Skeletal muscle tissue (tissue), 3 donors: ENCODE measurements at regions not wholly inside any gene's neighbourhood (a gene's known extent, or its start where the extent isn't known, plus 50 kb on each side); places are given as distances from the start of the nearest gene placed in this dataset.

Source experiments
- H3K27ac ChIP-seq: one replicate; pipeline ENCODE4 v1.7.0; 2013; ENCODE audit warnings: mild to moderate bottlenecking, low read depth, low read length, inconsistent platforms
- H3K27me3 ChIP-seq, 3 donors: one replicate each; pipeline ENCODE4 v1.7.0; 2013; ENCODE audit warnings: low read length in 3 of 3; ENCODE audit not compliant: control insufficient read depth in 3 of 3, insufficient read depth in 3 of 3
- H3K36me3 ChIP-seq, 3 donors: one replicate each; pipeline ENCODE4 v1.7.0; 2013; ENCODE audit warnings: low read length in 3 of 3; ENCODE audit not compliant: control insufficient read depth in 3 of 3, insufficient read depth in 3 of 3
- H3K4me1 ChIP-seq, 3 donors: one replicate each; pipeline ENCODE4 v1.7.0; 2013; ENCODE audit warnings: low read length in 3 of 3, mild to moderate bottlenecking in 3 of 3; ENCODE audit not compliant: control insufficient read depth in 3 of 3, insufficient read depth in 3 of 3
- H3K4me3 ChIP-seq, 3 donors: one replicate each; pipeline ENCODE4 v1.7.0; 2013; ENCODE audit warnings: low read length in 3 of 3
- H3K9ac ChIP-seq, 3 donors: one replicate each; pipeline ENCODE4 v1.7.0; 2013; ENCODE audit warnings: low read length in 3 of 3, mild to moderate bottlenecking in 3 of 3, moderate library complexity in 2 of 3, low read depth in 1 of 3
- H3K9me3 ChIP-seq, 3 donors: one replicate each; pipeline ENCODE4 v1.7.0; 2013; ENCODE audit warnings: low read length in 3 of 3; ENCODE audit not compliant: control insufficient read depth in 3 of 3
- donor health status: Osteomylitis.

DNA sequence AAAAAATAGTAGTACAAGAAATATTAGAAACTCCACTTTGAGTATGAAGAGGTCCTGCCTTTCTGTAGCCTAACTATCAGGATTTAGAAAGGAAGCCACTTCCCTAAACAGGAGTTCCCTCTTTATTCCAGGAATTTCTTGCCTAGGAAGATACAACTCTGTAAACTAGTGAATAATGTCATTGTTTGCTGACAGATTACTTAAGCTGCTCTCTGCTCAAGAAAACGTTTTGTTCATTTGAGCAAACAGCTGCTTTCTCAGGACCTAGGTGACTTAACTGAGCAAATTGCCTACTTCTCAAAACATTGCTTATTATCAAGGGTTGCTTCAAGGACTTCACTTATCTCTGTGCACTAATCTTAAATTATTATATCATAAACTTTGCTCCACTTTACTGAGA lies 1419.4 kb upstream of the SLC10A2 start:
- H3K4me3 ChIP-seq, result no peak overlapping the region
- H3K27ac ChIP-seq, result no peak overlapping the region
- no peaks in the 10 kb centered on the region for H3K4me1 ChIP-seq
- peaks cover 0 to 2% (median 0%) of the 10 kb centered on the region in 3 donors for H3K27me3 ChIP-seq
- no peaks in the 10 kb centered on the region for H3K36me3 ChIP-seq
- no peak overlapping the region for H3K9ac ChIP-seq
- no peaks in the 10 kb centered on the region for H3K9me3 ChIP-seq

DNA sequence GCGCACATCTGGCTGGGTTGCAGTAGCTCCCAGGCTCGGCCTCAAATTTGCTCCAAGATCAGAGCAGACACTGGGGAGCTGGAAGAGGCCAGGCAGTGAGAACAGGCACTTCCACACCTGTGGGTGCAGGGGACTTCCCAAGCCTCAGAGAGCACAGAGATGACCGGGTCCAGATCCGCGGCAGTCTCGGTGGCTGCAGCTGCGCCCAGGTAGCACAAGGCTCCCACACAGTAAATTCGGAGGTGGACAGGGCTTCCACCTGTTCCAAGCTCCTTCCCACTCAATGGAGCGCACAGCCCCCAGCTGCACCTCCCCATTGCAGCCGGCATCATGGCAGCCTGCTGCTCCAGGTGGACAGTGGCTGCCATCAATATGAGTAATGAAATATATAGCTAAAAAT lies 1417.4 kb upstream of the SLC10A2 start:
- Histone ChIP-seq H3K9me3 (no peaks in the 10 kb centered on the region), H3K9ac (no peak overlapping the region), H3K27ac (no peak overlapping the region), H3K4me3 (no peak overlapping the region), H3K36me3 (no peaks in the 10 kb centered on the region), H3K27me3 (peaks cover 0 to 2% (median 0%) of the 10 kb centered on the region in 3 donors), H3K4me1 (no peaks in the 10 kb centered on the region)

DNA sequence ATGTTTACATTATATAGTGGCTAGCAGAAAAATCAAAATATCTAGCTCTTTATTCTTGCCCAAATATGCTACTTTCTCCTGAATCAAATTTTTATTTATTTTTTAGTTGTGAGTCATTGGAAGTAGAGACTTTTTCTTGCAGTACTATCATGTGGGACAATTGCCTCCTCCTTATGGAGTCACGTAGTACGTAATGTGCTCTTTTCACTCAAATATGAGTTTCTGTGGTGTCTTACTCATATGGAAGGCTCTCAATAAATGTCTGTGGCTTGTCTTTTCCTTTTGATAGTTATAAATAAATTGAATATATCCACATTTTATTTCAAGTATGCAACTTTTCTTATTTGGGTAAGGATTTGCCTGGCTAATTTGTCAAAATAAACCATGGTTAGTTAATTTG lies 1411.0 kb upstream of the SLC10A2 start:
- Histone ChIP-seq H3K9me3 (no peaks in the 10 kb centered on the region), H3K9ac (no peak overlapping the region), H3K36me3 (no peaks in the 10 kb centered on the region), H3K27ac (no peak overlapping the region), H3K4me3 (no peak overlapping the region), H3K4me1 (no peaks in the 10 kb centered on the region), H3K27me3 (no peaks in the 10 kb centered on the region)

DNA sequence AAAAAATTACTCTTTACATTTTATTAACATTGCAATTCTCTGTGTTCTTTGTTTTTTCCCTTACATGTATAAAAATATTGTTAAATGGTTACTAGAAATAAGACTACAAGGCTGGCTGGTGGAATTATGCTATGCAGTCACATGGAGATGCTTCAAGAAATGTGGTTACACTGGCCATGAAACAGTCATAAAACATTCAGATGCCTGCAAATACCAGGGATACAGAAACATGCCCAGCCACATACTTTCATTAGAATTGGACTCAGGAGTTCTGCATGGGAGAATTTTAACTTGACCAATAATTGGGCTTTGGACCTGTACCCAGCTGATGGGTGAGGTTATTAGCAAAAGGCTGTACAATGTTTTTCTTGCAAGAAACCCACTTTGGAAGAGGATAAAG lies 1407.7 kb upstream of the SLC10A2 start:
- Histone ChIP-seq H3K27me3 (no peaks in the 10 kb centered on the region), H3K4me1 (no peaks in the 10 kb centered on the region), H3K4me3 (no peak overlapping the region), H3K36me3 (no peaks in the 10 kb centered on the region), H3K27ac (no peak overlapping the region), H3K9me3 (no peaks in the 10 kb centered on the region), H3K9ac (no peak overlapping the region)

DNA sequence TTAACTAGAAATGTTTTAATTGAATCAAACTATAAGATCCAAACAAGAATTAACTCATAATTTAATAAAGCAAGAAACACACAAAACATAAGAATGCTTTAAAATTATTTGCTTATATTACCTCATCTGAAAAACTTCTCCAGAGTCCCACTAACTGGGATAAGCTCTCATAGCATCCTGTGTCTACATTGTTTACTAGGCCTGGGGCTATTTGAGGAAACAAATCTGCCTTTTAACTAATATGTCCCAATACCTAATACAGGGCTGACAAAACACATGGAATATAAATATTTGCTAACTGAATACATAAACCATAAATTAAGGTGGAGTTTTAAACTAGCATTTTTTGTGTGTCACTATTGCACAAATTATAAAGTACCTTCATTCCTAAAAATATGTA lies 1399.8 kb upstream of the SLC10A2 start:
- no peaks in the 10 kb centered on the region for H3K9me3 ChIP-seq
- no peaks in the 10 kb centered on the region for H3K27me3 ChIP-seq
- no peak overlapping the region for H3K27ac ChIP-seq
- H3K4me1 ChIP-seq, result no peaks in the 10 kb centered on the region
- no peak overlapping the region for H3K4me3 ChIP-seq
- H3K36me3 ChIP-seq, result no peaks in the 10 kb centered on the region
- H3K9ac ChIP-seq, result no peak overlapping the region

DNA sequence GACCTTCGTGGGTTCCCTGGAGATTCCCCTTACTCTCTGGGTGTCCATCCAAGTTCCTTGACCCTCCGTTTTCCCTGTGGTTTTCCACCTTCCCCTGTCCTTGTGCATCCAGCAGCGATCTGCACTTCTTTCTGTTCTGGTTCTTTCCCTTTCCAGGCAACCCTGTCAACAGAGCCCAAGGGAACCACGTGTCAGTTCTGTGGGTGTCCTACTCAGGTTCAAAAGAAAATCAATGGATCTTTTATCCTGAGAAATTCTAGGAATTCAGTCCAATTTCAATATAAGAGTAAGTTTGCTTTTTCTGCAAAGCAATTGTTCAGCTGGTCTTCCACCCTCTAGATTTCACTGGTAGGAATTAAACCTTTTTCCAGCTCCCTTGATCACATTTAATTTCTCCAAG lies 1394.8 kb upstream of the SLC10A2 start:
- H3K36me3 ChIP-seq, result no peaks in the 10 kb centered on the region

DNA sequence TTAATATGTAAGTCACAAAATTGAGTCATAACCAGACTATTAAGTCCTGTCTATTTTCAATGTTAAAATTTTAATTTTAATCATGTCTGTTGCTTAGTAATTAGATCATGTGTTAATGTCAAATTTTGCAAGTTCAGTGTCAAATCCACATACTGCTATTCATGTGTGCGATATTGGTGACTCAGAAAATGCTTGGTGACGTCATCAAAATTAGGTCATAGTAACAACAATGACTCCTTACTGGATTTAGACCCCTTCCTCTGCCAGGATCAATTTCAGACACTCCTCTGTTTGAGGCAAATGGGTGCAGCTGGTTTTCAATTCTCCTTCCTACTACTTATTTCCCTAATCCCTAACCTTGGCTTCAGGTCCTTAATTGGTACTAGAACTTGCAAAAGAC lies 1394.3 kb upstream of the SLC10A2 start:
- Histone ChIP-seq H3K36me3 (no peaks in the 10 kb centered on the region), H3K9ac (no peak overlapping the region), H3K4me3 (no peak overlapping the region), H3K4me1 (no peaks in the 10 kb centered on the region), H3K27ac (no peak overlapping the region), H3K9me3 (no peaks in the 10 kb centered on the region), H3K27me3 (no peaks in the 10 kb centered on the region)

More for the DNA sequence above, 1394.8 kb upstream of the SLC10A2 start:
- Histone ChIP-seq H3K9me3 (no peaks in the 10 kb centered on the region), H3K9ac (no peak overlapping the region), H3K27me3 (no peaks in the 10 kb centered on the region), H3K4me3 (no peak overlapping the region), H3K4me1 (no peaks in the 10 kb centered on the region), H3K27ac (no peak overlapping the region)

DNA sequence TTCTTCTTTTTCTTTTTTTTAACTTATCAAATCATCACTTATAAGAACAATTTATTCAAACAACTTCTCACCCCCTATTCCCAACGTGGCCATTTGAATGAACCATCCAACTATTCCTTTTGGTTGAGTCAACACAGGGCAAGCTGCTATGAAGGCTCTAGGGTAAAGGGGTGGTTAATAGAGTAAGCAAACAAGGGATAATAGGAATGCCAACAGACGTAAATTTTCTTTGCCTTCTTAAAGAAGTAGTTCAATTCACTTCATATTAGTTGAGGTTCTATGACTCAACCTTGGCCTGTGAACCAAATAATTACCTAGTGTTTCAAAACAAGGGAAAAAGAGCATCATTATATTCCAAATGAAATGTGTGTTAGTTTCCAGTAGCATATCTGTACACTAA lies 1383.8 kb upstream of the SLC10A2 start:
- no peak overlapping the region for H3K9ac ChIP-seq
- H3K27me3 ChIP-seq, result no peaks in the 10 kb centered on the region
- no peak overlapping the region for H3K27ac ChIP-seq
- H3K36me3 ChIP-seq, result no peaks in the 10 kb centered on the region
- no peak overlapping the region for H3K4me3 ChIP-seq
- no peaks in the 10 kb centered on the region for H3K4me1 ChIP-seq
- H3K9me3 ChIP-seq, result peaks cover 0 to 2% (median 0%) of the 10 kb centered on the region in 3 donors

DNA sequence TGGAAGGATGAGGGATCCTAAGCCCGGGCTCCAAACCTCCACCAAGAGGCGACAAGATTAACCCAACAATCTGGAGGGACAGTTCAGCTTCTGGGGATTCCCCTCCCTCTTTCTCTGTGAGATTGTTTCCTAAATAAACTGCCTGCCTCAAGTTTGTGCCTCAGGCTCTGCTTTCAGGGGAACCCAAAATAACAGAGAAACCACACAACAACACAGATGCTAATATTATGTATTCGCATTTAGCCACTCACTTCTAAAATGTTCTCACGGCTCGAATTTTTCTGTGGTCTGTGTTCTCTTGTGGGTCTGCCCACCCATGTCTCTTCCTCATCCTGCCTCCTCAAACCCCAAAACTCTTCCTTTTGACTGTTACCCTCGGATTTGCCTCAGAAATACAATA lies 1381.1 kb upstream of the SLC10A2 start:
- Histone ChIP-seq H3K27ac (no peak overlapping the region), H3K9me3 (peaks cover 0 to 2% (median 0%) of the 10 kb centered on the region in 3 donors), H3K4me3 (no peak overlapping the region), H3K9ac (no peak overlapping the region), H3K4me1 (no peaks in the 10 kb centered on the region), H3K36me3 (no peaks in the 10 kb centered on the region), H3K27me3 (no peaks in the 10 kb centered on the region)

DNA sequence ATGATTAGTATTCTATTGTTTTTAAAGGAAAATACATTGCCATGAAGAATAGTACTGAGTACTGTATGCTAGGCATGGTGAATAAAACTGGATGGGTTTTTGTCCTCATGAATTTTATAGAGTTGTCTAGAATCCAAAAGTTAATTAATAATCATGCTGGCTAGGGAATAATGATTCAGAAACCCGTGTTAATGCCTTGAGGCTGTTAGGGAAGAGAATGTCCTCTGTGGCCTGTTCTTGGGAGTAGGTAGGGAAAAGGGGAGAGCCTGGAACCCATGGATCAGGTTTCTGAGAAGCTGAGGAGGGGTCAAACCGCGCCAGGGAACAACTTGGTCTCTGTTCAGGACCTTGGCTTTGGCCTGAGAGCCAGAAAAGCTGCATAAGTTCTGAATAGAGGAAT lies 1376.3 kb upstream of the SLC10A2 start:
- no peaks in the 10 kb centered on the region for H3K27me3 ChIP-seq
- no peaks in the 10 kb centered on the region for H3K4me1 ChIP-seq
- H3K27ac ChIP-seq, result no peak overlapping the region
- no peak overlapping the region for H3K4me3 ChIP-seq
- H3K36me3 ChIP-seq, result no peaks in the 10 kb centered on the region
- no peaks in the 10 kb centered on the region for H3K9me3 ChIP-seq
- no peak overlapping the region for H3K9ac ChIP-seq

DNA sequence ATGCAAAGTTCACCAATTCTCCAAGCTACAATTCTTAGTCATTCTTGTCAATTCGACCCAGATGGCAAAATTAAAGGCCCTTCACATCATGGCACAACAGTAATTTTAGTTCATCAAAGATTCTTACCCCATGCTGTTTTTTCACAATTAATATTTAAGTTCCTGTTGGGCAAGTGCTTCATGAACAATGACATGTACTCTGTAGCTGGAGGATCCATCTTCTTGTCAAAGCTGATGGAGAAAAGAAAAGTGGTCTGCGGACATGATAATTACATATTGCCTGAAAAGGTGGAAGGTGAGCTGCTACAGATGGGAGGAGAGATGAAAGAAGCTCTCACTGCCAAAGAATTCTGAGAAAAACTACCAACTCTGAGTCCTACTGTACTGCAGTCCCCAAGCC lies 1370.3 kb upstream of the SLC10A2 start:
- Histone ChIP-seq H3K27me3 (no peaks in the 10 kb centered on the region), H3K36me3 (no peaks in the 10 kb centered on the region), H3K9ac (no peak overlapping the region), H3K4me3 (no peak overlapping the region), H3K27ac (no peak overlapping the region), H3K4me1 (no peaks in the 10 kb centered on the region), H3K9me3 (no peaks in the 10 kb centered on the region)
